H7 (cell line): ENCODE measurements at regions not wholly inside any gene's neighbourhood (a gene's known extent, or its start where the extent isn't known, plus 50 kb on each side); places are given as distances from the start of the nearest gene placed in this dataset.

Experiments used
- DNase-seq: peaks from one replicate; pipeline ENCODE4 v3.0.0; 2012
- H3K27me3 ChIP-seq: 2 replicates; pipeline ENCODE4 v1.6.0; 2011; ENCODE audit warnings: mild to moderate bottlenecking, low read length; ENCODE audit not compliant: control insufficient read depth, insufficient read depth
- H3K36me3 ChIP-seq: replicated peaks from 2 replicates; pipeline ENCODE4 v1.5.1; 2011; ENCODE audit warnings: low read length; ENCODE audit not compliant: control insufficient read depth, insufficient read depth
- H3K4me3 ChIP-seq: 2 replicates; pipeline ENCODE4 v1.5.1; 2011; ENCODE audit warnings: low read depth, mild to moderate bottlenecking, control low read depth, low read length, moderate library complexity; ENCODE audit not compliant: insufficient read depth

GRCh38 chr2:128464456-128464855, 145.8 kb upstream of the HS6ST1 start:
- H3K36me3 ChIP-seq, result no peaks in the 10 kb centered on the region
- peak; percentile 34 for DNase-seq
- no peaks in the 10 kb centered on the region for H3K27me3 ChIP-seq
- no peak overlapping the region for H3K4me3 ChIP-seq

GRCh38 chr2:128465246-128466170, 146.8 kb upstream of the HS6ST1 start:
- peak; percentile 10 for DNase-seq
- Histone ChIP-seq H3K27me3 (no peaks in the 10 kb centered on the region), H3K36me3 (no peaks in the 10 kb centered on the region), H3K4me3 (no peak overlapping the region)

- Histone ChIP-seq H3K4me3 (no peak overlapping the region), H3K36me3 (no peaks in the 10 kb centered on the region), H3K27me3 (no peaks in the 10 kb centered on the region)
- DNase-seq, result peak; percentile 1
These were observed 147.7 kb upstream of the HS6ST1 start for GRCh38 chr2:128466376-128466775.

- Histone ChIP-seq H3K4me3 (no peak overlapping the region), H3K27me3 (no peaks in the 10 kb centered on the region), H3K36me3 (no peaks in the 10 kb centered on the region)
- DNase-seq, result peak; percentile 4
These were observed 148.1 kb upstream of the HS6ST1 start for GRCh38 chr2:128466776-128467175.

GRCh38 chr2:128467321-128467969, 148.8 kb upstream of the HS6ST1 start:
- H3K36me3 ChIP-seq, result no peaks in the 10 kb centered on the region
- H3K27me3 ChIP-seq, result no peaks in the 10 kb centered on the region
- peak; percentile 10 for DNase-seq

GRCh38 chr2:128468186-128468920, 149.7 kb upstream of the HS6ST1 start:
- peak; percentile 5 for DNase-seq
- Histone ChIP-seq H3K27me3 (no peaks in the 10 kb centered on the region), H3K4me3 (no peak overlapping the region), H3K36me3 (no peaks in the 10 kb centered on the region)

More at GRCh38 chr2:128467321-128467969, 148.8 kb upstream of the HS6ST1 start:
- H3K4me3 ChIP-seq, result no peak overlapping the region

GRCh38 chr2:128469203-128469602, 150.5 kb upstream of the HS6ST1 start:
- Histone ChIP-seq H3K4me3 (no peak overlapping the region), H3K36me3 (no peaks in the 10 kb centered on the region), H3K27me3 (no peaks in the 10 kb centered on the region)
- peak; percentile 74 for DNase-seq

GRCh38 chr2:128469875-128470274, 151.2 kb upstream of the HS6ST1 start:
- Histone ChIP-seq H3K36me3 (no peaks in the 10 kb centered on the region), H3K4me3 (no peak overlapping the region), H3K27me3 (no peaks in the 10 kb centered on the region)
- peak; percentile 8 for DNase-seq

- Histone ChIP-seq H3K4me3 (no peak overlapping the region), H3K36me3 (no peaks in the 10 kb centered on the region), H3K27me3 (no peaks in the 10 kb centered on the region)
- no peak for DNase-seq
These were observed 154.1 kb upstream of the HS6ST1 start for GRCh38 chr2:128472789-128473174.

GRCh38 chr2:128473175-128474035, 154.7 kb upstream of the HS6ST1 start:
- Histone ChIP-seq H3K4me3 (no peak overlapping the region), H3K27me3 (no peaks in the 10 kb centered on the region), H3K36me3 (no peaks in the 10 kb centered on the region)
- peak; percentile 67 for DNase-seq

GRCh38 chr2:128474036-128474955, 155.6 kb upstream of the HS6ST1 start:
- no peaks in the 10 kb centered on the region for H3K27me3 ChIP-seq
- no peaks in the 10 kb centered on the region for H3K36me3 ChIP-seq
- H3K4me3 ChIP-seq, result no peak overlapping the region
- DNase-seq, result no peak

GRCh38 chr2:128474962-128475361, 156.3 kb upstream of the HS6ST1 start:
- no peak for DNase-seq
- Histone ChIP-seq H3K27me3 (no peaks in the 10 kb centered on the region), H3K4me3 (no peak overlapping the region)

More at GRCh38 chr2:128474962-128475361, 156.3 kb upstream of the HS6ST1 start:
- H3K36me3 ChIP-seq, result no peaks in the 10 kb centered on the region
